CD1c-positive myeloid dendritic cell (primary cell): ENCODE measurements at regions not wholly inside any gene's neighbourhood (a gene's known extent, or its start where the extent isn't known, plus 50 kb on each side); places are given as distances from the start of the nearest gene placed in this dataset.

Source experiments
- DNase-seq: peaks from one replicate; pipeline ENCODE4 v3.0.0-alpha.2; 2016; ENCODE audit errors: extremely low spot score

DNA sequence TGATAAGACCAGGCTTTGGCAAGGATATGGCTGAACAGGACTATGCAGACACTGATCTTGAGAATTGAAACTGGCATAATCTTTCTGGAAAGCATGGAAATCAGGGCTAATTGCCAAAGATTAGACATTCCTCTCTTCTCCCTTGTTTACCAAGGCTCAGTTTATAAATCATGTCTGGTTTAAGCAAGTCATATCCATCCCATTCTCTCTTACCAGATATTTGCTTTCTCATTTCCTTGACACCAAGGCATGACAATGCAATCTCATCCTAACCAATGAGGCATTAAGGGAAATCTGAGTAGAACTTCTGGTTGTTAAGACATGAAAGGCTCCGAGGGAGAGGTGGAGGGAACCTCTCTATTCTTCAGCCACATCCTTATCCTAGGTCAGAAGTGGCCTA is 110.3 kb upstream of the CEP85L start:
- DNase-seq: no peak

DNA sequence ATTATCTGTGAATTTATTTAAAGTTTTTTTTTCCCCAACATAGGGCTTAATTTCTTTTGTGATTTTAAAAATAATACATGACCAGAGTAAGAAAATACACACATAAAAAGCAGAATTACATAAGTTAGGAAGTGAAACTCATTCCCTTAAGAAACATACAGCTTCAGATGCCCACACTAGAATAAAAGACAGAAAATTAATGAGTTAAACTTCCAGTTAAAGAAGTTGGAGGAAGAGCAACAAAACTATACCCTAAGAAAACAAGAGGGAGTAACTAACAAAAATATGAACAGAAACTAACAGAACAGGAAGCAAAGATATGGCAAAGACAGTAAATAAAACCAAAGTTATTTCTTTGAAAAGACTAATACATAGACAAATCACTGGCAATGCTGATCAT is 107.6 kb upstream of the CEP85L start:
- DNase-seq: peak; percentile 70

DNA sequence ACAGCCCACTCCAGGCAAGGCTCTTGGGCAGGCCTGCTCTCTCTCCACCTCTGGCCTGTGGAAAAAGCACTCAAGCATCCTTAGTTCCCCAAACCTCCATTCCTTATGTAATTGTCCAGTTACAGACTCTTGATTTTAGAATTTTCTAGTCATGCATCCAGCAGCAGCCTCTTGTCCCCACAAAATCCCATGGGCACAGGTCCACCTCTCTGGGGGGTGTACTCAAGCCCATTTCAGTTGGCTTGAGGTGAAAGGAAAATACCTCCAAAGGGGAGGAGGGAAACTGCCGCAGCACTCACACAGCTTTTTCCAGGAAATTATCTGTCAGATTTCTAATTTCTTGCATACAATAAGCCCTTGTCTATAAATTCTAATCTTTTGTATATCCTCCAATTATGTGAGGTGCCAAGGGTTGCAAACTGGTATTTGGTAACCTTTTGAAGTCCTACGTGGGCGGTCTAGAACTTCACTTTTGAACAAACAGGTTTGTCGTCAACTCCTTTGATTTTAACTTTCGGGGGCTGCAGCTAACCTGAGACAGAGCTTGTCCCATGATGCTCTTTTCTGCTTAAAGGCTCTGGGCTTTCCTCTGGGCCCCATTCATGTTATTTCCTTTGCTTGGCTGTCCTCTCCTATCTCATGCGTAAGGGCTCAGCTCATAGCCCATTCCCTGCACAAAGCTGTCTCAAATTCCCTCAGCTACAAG is 104.7 kb upstream of the CEP85L start:
- DNase-seq: no peak

DNA sequence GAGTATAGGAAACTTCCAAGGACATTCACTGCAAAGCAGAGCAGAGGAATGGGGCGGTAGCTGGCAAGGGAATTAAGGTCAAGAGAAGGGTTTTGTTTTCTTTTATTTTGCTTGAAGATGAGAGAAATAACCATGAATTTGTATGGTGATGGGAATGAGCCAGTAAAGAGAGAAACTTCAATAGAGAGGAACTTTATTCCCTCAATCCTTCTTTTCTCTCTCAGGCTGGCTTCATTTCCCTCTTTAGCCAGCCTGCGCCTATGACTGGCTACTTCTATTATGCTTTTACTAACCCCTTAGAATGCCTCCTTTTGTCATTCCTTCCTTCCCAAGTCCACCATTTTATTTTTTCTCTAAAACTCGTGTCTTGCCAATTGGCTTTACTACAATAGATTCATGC is 101.4 kb upstream of the CEP85L start:
- DNase-seq: no peak

DNA sequence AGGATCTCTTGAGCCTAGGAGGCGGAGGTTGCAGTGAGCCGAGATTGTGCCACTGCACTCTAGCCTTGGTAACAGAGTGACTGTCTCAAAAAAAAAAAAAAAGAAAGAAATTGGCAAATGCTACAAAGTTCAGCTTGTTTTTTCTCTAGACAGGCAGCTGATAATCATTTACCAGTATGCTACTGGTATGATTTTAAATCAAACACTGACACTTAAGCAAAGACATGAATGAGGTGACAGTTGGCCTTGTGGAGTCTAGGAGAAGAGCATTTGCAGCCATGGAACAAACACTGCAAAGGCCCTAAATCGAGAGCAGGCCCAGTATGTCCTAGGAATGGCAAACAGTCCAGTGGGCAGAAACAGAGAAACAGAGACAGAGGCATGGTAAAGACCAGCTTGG is 99.7 kb upstream of the CEP85L start:
- no peak for DNase-seq

DNA sequence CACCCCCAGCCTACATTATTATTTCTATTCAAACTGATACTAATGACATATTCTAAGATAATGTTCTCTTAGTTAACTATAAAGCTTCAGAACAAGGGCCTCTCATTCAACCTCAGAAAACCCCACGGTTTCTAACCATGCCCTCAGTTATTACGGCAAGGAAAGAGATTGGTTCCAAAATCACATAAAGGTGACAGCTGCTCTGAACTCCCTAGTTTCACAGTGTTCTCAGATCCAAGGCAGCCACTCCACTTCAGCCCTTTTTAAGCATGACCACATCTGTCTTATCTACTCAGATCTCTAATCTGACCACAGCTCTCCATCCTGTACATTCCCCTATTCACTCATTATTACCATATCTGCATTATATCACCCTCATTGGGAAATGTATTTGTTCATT is 98.8 kb upstream of the CEP85L start:
- DNase-seq: no peak

DNA sequence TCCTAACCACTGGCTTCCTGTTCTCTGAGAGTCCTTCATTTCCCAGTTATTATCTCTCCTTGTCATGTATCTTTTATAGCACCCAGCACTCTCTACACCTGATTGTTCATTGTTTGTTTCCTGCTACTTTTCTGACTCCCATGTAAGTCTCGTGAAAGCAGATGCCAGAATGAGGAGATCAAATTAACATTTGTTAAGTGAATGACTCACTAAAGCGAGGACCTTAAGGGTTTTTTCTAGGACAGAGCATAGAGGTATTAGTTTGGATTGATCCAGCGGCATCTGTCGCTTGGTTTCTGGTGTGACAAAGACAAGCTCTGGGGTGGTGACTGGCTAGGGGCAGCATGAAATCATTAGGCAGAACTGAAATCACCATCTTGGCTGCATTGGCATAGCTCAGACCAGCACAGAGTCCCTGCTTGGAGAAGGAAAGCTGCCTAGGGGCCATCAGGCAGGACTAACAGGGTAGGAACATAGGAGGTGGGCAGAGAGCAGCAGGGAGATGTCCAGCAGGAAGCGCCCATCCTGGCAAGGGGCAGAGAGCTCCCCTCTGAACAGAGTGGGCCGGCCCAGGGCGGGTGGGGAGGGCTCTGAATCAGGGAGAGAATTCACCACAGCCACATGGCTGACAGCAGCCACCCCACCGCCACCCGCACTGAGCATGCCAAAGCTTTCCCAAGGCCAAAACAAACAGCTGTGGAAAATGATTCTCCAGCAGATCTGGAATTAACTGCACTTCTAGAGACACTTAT is 97.1 kb upstream of the CEP85L start:
- DNase-seq: no peak

DNA sequence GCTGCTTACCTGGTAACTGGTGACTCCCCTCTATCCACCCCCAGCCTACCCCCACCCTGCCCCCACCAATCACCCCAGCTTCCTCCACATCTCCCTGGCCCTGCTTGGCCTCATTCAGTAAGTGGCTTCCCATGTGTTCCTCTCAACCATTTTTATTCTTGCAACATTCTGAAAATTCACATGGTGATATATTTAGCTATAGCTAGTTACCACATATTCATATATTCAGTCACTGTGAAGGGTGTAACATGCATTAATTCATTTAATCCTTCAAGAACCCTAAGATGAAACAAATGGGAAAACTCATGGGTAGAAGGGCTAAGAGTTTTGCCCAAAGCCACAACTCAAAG is 95.4 kb upstream of the CEP85L start:
- DNase-seq: no peak

DNA sequence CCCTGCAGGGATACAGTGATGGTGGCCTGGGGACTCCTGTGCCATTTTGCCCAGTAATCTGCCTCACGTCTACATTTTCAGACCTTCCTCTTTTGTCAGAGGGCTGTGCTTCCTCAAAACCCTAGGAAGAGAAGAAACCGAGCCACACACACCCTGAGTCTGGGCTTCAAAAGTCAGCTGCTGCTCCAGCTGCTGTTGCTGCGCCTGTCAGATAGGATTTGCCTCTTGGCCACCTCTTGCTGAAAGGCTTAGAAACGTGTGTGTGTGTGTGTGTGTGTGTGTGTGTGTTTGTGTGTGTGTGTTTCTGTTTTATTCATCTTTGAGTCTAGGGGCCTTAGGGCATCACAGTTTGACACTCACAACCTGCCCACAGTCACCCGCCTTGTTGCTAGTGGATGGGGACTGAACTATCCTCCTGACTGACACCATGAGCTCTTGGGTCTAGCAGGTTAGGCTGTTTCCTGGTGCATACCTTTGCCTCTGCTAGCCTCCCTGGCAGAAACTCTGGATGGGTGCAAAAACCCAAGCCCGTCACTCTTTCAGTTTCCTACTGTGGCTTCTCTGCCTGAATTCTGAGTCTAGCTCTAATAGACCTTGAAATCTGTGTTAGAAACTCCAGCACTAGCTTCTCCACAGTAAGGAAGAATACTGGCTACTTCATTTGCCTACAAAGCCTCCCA is 94.9 kb upstream of the CEP85L start:
- peak; percentile 74 for DNase-seq

DNA sequence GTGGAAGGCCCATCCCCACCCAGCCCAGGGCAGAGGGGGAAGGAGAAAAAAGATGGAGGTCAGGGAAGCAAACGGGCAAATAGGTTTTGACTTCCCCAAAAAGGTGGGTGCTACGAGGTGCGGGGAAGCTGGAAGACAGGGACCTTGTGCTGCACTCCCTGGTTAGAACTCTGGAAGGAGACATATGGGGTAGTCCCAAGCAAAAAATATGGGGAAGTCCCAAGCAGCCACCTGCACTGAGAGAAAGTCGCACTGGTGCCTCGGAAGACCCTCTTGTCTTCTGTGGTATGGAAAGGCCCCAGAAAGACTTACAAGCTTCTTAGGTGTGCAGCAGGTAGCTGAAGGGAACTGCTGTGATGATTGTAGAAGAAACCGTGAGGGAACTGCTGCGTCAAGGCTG is 93.8 kb upstream of the CEP85L start:
- no peak for DNase-seq

DNA sequence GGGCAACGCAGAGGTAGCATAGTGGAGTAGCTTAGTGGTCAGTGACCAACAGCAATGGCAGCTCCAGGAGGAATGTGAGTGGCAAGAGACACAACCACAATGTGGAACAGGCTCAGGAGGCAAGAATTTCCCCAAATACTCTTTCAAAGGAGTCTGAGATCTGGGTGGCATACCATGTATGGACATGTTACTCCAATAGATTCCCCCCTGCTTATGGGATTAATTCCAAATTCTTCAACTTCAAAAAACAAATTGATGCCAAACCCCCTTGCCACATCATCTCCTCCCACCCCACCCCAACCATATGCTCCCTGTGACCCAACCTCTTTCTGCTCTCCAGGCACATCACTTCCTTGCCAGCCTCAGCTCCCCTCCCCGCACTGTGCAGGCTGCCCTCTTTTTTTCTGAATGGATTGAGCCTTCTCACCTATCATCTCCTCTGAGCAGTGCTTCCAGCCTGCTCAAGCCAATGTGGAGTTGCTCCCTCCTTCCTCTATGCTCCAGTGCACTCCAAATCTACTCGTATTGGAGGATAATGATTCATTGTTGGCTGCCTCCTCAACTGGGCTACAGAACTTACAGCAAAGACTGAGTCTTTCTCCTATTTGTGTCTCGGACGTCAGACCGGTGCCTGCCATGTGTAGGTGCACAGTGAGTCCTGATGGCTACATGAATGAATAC is 93.0 kb upstream of the CEP85L start:
- no peak for DNase-seq

DNA sequence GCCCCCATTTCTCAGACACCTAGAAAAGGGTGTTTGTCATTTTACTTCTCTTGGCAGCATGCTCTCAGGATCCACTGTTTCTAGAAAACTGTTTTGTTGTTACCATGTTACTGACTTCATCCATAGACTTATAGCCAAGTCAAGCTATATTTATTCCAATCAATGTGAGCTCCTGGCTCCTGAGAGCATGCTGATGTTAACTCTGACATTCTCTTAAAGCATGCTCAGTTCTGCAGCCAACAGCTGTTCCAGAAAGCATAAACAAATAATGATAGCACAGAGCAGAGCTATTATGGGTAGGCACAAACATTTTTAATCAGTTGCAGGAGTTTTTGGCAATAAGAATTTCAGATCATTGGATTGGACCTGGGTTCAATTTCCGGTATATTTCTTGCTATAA is 92.4 kb upstream of the CEP85L start:
- no peak for DNase-seq

DNA sequence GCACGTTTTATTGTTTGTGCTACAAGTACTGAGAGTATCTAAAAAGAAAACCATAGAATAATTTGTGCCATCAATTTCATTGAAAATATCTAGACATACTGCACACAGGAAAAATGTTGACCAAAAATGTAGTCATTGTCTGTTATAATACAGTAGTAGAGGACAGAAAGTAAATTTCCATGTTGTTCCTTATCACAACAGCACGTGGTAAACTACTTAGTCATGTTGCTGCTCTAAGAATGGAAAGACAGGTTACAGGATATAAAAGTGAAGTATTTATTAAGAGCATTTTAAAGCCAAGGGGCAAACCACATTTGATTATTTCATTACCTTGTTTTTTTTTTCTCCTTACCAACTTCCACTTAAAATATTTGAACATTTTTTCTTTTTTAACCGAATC is 89.0 kb upstream of the CEP85L start:
- no peak for DNase-seq

DNA sequence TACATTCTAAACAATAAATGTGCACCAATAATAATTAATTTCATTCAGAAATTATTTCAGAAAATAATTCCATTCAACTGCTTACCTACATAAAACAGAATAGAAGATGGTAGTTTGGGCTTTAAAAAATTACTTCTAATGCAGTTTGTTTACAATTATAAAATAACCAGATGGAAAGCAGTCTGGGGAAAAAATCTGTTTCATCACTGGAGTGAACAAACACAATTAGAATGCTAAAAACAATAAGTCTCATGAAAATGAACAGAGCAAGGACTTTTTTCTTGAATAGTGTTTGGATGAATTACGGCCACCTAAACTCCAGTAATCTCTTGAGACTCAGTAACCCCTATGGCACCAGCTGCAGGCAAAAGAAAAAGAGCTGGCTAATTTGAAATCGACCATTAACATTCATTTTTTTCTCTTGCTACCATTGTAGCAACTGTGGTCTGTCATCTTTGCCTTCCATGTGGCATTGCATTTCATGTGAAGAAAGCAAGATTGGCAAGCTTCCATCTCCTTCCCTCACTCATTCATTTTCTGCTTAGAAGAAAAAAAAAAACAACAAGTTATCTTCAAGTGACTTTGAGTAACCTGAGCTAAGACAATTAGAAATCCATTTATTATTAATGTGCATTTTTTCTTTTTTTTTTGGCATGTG is 88.4 kb upstream of the CEP85L start:
- no peak for DNase-seq

DNA sequence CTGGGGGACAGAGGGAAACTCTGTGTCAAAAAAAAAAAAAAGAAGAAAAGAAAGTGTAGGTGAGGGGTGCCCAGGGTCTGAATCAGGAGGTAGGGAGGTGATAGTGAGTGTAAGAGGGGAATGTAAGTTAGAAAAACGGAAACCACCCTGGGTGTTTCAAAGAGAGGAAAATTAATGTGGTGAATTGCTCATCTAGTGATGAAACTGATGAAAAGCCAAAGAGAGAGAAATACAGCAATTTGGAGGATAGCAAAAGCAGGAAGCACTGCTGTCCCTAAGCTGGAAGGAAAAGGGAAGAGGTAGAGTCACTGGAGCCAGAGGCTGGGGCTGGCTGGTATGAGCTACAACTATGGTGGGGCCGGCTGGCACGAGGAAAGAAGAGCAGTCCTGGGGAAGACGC is 85.0 kb upstream of the CEP85L start:
- DNase-seq: no peak

DNA sequence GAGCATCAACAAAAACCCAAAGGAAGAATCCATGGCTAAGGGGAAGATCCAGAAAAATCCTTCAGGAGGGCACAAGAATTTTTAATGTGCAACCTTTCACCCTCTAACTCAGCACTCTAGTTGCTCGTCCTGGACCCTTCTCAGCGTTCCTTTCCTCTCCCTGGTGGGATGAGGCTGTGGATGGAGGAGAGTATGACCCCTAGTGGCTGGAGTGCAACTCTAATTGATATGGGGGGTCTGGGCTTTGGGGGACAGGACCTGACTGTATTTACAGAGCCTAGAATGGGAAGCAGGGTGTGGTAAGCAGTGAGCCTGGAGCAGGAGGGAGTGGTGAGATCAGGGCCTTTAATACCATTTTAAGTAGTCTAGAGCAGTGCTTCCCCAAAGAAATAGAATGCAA is 83.9 kb upstream of the CEP85L start:
- DNase-seq: no peak

DNA sequence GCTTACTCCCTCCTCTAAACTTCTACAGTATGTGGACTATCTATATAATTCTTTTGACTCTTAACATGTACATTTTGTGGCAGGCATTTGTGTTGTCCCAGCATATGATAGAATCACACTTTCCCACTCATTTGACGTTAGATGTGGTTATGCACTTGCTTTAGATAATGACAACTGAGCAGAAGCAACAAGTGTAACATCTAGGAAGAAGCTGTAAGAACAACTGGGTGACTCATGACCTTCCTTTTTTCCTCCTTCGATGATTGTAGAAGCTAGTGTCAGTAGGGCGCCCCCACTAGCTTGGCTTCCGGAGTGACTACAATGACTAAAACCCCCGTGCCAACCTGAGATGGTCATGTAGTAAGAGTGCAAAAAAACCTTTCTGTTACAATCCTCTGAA is 74.6 kb upstream of the CEP85L start:
- peak; percentile 67 for DNase-seq

DNA sequence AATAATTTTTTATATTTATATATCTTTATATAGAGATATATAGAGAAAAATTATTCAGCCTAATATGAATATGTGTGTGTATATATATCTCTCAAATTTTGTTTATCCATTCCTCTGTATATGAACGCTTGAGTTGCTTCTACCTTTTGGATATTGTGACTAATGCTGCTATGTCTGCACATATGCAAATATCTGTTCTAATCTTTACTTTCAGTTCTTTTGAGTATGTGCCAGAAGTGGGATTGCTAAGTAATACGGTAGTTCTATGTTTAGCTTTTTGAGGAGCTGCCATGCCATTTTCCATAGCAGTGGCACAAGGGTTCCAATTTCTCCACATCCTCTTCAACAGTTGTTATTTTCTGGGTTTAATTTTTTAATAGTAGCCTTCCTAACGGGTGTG is 72.8 kb upstream of the CEP85L start:
- DNase-seq: no peak

DNA sequence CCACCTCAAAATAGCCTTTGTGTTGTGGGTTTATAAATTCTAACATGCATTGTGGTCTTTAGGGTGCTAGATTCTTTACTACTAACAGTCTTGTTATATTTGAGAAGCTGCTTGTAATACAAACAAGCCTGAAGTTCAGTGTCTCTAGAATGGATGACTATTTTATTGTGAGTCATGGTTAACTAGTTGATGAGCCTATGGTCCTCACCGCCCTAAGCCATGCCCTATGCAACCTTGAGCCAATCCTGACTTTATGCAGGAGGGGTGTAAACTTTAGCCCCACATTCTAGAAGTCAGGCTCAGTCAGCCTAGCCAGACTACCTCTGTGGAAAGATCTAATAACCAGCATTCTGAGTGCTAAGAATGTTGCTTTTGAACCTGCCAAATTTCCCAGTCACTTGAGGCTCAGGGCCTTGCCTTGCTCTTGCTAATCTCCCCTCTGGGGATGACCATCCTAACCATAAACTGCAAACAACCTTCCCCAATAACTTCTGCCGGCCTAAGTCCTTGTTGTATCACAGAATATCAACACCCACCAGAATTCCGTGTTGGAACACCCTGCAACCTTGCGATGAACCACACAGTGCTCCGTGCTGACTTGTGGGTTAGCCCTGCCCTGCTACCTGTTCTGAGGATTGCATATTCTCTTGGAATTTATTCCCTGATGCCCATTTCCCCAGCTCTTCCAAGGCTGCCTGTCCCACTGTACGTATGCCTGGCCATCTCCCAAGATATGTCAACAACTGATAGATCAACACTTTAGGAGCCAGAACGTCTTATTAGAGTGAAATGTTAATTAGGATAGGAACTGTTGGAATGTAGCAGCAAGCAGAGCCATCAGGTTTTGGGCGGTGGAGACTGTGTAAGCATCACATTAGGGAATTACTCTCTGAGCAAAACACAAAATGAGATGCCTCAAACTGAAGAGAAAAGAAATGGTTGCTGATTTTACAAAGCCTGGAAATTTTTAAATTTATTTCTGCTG is 71.7 kb upstream of the CEP85L start:
- no peak for DNase-seq

DNA sequence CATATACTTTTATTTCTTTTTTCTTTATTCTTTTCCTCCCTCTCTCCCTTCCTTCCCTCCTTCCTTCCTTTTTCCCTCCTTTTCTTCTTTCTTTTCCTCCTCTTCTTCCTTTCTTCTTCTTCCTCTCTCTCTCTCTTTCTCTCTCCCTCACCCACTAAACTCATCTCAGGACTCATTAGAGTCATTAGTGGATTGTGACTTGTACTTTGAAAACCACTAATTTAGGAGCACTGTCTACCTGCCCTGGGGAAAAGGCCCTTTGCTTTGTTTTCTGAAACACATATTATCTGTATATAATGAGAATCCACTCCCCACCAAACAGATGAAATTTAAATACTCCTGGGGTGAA is 68.7 kb upstream of the CEP85L start:
- no peak for DNase-seq
